ENCODE measurements at regions not wholly inside any gene's neighbourhood (a gene's known extent, or its start where the extent isn't known, plus 50 kb on each side); places are given as distances from the start of the nearest gene placed in this dataset.

DNA sequence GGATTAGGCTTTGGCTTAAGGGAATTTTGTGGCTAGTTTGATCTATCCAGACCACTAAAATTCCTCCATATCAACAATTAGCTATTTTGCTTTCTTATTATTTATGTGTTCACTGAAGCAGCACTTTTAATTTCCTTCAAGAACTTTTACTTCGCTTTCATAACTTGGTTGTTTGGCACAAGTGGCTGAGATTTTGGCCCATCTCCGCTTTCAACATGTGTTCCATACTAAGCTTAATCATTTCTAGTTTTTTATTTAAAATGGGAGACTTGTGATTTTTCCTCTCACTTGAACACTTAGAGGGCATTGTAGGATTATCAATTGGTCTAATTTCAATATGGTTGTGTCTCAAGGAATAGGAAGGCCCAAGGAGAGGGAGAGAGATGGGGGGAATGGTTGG lies 102.4 kb upstream of the HSF2 start:
- TF ChIP-seq, protein P1, sequence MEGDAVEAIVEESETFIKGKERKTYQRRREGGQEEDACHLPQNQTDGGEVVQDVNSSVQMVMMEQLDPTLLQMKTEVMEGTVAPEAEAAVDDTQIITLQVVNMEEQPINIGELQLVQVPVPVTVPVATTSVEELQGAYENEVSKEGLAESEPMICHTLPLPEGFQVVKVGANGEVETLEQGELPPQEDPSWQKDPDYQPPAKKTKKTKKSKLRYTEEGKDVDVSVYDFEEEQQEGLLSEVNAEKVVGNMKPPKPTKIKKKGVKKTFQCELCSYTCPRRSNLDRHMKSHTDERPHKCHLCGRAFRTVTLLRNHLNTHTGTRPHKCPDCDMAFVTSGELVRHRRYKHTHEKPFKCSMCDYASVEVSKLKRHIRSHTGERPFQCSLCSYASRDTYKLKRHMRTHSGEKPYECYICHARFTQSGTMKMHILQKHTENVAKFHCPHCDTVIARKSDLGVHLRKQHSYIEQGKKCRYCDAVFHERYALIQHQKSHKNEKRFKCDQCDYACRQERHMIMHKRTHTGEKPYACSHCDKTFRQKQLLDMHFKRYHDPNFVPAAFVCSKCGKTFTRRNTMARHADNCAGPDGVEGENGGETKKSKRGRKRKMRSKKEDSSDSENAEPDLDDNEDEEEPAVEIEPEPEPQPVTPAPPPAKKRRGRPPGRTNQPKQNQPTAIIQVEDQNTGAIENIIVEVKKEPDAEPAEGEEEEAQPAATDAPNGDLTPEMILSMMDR (IDR thresholded peaks at IDR 0.05; ENCODE audit: low read depth, low read length), result no peak
- Histone ChIP-seq H3K36me3 (no peaks in the 10 kb centered on the region), H3K27ac (no peak overlapping the region), H3K9me3 (ENCODE audit: low read depth) (no peaks in the 10 kb centered on the region), H3K27me3 (no peaks in the 10 kb centered on the region), H3K4me1 (ENCODE audit: low read depth) (no peaks in the 10 kb centered on the region), H3K4me3 (no peak overlapping the region)
- DNase-seq (ENCODE audit: low read depth in 1 of 2, low spot score in 1 of 2), result no peak

DNA sequence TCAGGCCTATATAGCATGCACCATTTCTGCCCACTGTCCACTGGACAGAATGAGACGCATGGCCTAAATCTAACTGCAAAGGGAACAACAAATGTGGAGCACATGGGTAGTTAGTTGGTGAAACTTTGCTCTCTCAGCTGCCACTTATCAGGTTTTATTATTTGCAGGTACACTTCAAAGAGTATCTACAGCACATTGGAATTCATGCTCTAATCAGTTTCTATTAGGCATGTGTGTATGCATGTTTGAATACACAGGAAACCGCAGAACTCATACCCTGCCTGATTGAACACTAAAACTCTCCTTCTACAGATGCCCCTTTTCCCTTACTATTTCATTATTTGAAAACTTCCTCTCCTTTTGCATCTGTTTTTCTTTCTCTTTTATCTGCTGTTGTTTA lies 97.4 kb upstream of the HSF2 start:
- H3K27me3 ChIP-seq, result no peaks in the 10 kb centered on the region
- no peak overlapping the region for H3K4me3 ChIP-seq
- no peak for DNase-seq (ENCODE audit: low read depth in 1 of 2, low spot score in 1 of 2)

DNA sequence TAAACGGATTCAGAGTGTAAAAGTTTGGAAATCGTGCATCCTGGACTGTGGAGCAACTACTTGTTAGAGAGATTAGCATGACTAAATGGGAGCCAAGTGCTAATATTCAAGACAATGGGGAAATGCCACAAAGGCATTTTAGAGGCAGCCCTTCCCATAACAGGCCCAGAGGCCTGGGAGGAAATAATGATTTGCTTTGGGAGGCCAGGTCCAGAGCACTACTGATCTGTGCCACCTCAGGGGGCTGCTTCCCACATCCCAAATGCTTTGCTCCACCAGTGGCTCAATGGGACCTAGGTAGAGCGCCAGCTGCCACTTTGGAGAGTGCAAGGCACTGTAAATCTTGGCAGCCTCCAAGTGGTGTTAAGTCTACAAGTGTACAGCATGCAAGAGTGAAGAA lies 91.9 kb upstream of the HSF2 start:
- no peaks in the 10 kb centered on the region for H3K4me1 ChIP-seq (ENCODE audit: low read depth)
- H3K4me3 ChIP-seq, result no peak overlapping the region
- no peak for DNase-seq (ENCODE audit: low read depth in 1 of 2, low spot score in 1 of 2)
- H3K27ac ChIP-seq, result no peak overlapping the region
- TF ChIP-seq, protein P1 (IDR thresholded peaks at IDR 0.05; ENCODE audit: low read depth, low read length), result no peak
- H3K27me3 ChIP-seq, result no peaks in the 10 kb centered on the region
- no peaks in the 10 kb centered on the region for H3K9me3 ChIP-seq (ENCODE audit: low read depth)
- no peaks in the 10 kb centered on the region for H3K36me3 ChIP-seq

More for the DNA sequence above, 97.4 kb upstream of the HSF2 start:
- Histone ChIP-seq H3K36me3 (no peaks in the 10 kb centered on the region), H3K4me1 (ENCODE audit: low read depth) (no peaks in the 10 kb centered on the region), H3K9me3 (ENCODE audit: low read depth) (no peaks in the 10 kb centered on the region), H3K27ac (no peak overlapping the region)
- TF ChIP-seq, protein P1 (IDR thresholded peaks at IDR 0.05; ENCODE audit: low read depth, low read length), result no peak

DNA sequence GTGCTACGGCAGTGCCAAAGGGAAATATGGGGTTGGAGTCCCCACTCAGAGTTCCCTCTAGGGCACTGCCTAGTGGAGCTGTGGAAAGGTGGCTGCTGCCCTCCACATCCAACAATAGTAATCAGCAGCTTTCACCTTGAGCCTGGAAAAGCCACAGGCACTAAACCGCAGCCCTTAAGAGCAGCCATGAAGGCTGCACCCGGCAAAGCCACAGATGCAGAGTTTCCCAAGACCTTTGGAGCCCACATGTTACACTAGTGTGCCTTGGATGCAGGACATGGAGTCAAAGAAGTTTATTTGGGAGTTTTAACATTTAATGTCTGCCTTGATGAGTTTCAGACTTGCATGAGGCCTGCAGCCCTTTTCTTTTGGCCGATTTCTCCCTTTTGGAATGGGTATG lies 91.4 kb upstream of the HSF2 start:
- TF ChIP-seq, protein P1 (IDR thresholded peaks at IDR 0.05; ENCODE audit: low read depth, low read length), result no peak
- Histone ChIP-seq H3K27ac (no peak overlapping the region), H3K9me3 (ENCODE audit: low read depth) (no peaks in the 10 kb centered on the region), H3K36me3 (no peaks in the 10 kb centered on the region), H3K27me3 (no peaks in the 10 kb centered on the region), H3K4me3 (no peak overlapping the region), H3K4me1 (ENCODE audit: low read depth) (no peaks in the 10 kb centered on the region)
- no peak for DNase-seq (ENCODE audit: low read depth in 1 of 2, low spot score in 1 of 2)

DNA sequence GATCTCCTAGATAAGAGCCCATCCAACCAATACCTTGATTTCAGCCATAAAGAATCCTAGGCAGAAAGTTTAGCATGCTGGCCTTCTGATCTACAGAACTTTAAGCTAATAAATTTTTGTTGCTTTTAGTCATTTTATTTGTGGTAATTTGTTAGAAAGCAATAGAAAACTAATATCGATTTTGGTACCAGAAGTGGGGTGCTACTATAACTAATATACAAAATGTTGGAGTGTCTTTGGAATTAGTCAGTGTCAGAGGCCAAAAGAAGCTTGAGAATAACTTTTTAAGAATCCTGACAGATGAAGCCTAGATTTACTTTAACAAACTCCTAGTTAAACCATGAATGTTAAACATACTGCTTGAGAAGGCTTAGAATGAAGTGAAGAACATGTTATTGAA lies 83.6 kb upstream of the HSF2 start:
- DNase-seq (ENCODE audit: low read depth in 1 of 2, low spot score in 1 of 2), result no peak
- no peaks in the 10 kb centered on the region for H3K27me3 ChIP-seq
- no peaks in the 10 kb centered on the region for H3K36me3 ChIP-seq
- no peaks in the 10 kb centered on the region for H3K4me1 ChIP-seq (ENCODE audit: low read depth)
- H3K27ac ChIP-seq, result no peak overlapping the region
- no peaks in the 10 kb centered on the region for H3K9me3 ChIP-seq (ENCODE audit: low read depth)
- H3K4me3 ChIP-seq, result no peak overlapping the region
- TF ChIP-seq, protein P1 (IDR thresholded peaks at IDR 0.05; ENCODE audit: low read depth, low read length), result no peak

DNA sequence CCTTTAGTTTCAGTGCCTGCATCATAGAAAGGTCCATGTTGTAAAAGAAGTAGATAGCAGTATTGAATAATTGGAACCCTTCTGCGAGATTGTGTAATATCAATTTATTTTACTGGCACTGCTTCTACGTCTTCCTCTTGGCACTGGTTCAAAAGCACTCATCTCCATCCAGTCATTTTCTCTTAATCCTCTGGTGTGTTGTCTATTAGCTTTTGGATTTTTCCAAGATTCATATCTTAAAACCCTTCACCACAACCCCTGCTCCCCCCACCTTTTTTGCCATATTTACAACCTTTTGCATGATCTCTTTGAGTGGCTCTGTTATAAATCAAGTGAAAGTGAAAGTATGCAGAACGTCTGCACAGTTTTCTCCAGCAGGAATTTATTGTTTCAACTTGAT lies 76.6 kb upstream of the HSF2 start:
- no peak overlapping the region for H3K27ac ChIP-seq
- no peaks in the 10 kb centered on the region for H3K36me3 ChIP-seq
- peak in 1 of 2 donors; percentile 30 for DNase-seq (ENCODE audit: low read depth in 1 of 2, low spot score in 1 of 2)
- TF ChIP-seq, protein P1 (IDR thresholded peaks at IDR 0.05; ENCODE audit: low read depth, low read length), result no peak
- no peak overlapping the region for H3K4me3 ChIP-seq
- no peaks in the 10 kb centered on the region for H3K4me1 ChIP-seq (ENCODE audit: low read depth)
- no peaks in the 10 kb centered on the region for H3K9me3 ChIP-seq (ENCODE audit: low read depth)
- no peaks in the 10 kb centered on the region for H3K27me3 ChIP-seq

Data from cardiac muscle cell (in vitro differentiated cells and primary cell).